ENCODE measurements at regions not wholly inside any gene's neighbourhood (a gene's known extent, or its start where the extent isn't known, plus 50 kb on each side); places are given as distances from the start of the nearest gene placed in this dataset.

GRCh38 chr18:43531438-43531837, 254.1 kb upstream of the SYT4 start:
- H3K27ac ChIP-seq, result no peak overlapping the region
- TF ChIP-seq CTCF (conservative IDR thresholded peaks at IDR 0.05) (no peak), ZFX (IDR thresholded peaks at IDR 0.05) (no peak)

DNA sequence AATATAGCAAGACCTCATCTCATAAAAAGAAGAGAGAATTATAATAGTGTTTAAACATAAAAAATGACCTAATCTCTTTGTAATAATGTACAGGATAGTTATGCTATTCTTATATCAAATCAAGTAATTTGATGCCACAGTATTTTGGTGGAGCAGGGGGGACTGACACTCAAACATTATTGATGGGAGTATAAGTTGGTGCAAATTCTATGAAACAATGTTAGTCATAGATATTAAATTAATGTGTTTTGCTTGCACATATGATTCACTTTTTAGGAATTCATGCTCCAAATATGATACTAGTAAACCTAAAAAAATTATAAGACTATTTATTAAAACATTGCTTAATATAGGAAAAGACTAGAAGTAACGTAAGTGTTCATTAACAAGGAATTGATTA, 256.1 kb upstream of the SYT4 start:
- TF ChIP-seq CTCF (conservative IDR thresholded peaks at IDR 0.05), result no peak
- TF ChIP-seq ZFX (IDR thresholded peaks at IDR 0.05), result no peak
- no peak overlapping the region for H3K27ac ChIP-seq

DNA sequence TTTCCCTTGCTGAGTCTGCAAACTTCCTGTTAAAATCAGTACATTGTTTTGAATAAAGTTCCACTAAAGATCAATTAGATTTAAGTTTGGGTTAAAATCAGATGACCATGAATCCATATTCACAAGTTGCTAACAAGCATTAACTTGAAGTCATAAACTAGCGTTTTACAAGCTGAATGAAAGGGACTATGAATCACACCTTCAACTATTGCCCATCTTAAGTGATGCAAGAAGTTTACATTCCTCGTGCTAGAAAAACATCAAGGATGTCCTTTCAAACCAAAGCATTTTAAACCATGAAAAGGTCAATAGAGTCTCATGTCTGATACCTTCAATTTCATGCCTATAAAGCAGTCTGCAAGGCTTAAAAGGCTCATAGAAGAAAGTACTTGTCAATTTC, 257.2 kb upstream of the SYT4 start:
- no peak overlapping the region for H3K27ac ChIP-seq
- TF ChIP-seq ZFX (IDR thresholded peaks at IDR 0.05), result no peak
- no peak for TF ChIP-seq CTCF (conservative IDR thresholded peaks at IDR 0.05)

DNA sequence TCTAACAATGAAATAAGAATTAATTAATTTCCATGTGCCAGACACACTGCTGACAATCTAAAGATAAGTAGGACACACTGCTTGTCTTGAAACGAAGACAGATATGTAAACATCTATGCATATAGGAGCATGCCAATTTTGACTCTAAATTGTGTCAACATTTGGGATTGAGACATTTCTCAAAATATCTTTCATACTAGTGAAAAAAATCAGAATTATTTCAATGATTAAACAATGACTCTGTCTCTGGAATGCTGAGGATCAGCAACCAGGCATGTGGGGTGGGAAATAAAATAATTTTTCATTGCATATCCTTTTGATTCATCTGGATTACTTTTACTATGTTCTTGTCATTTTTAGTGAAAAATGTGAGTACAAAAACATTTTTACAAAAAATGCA, 262.6 kb upstream of the SYT4 start:
- TF ChIP-seq CTCF (conservative IDR thresholded peaks at IDR 0.05) (no peak), ZFX (IDR thresholded peaks at IDR 0.05) (no peak)
- H3K27ac ChIP-seq, result no peak overlapping the region

GRCh38 chr18:43542016-43542415, 264.7 kb upstream of the SYT4 start:
- no peak overlapping the region for H3K27ac ChIP-seq
- TF ChIP-seq CTCF (conservative IDR thresholded peaks at IDR 0.05) (no peak), ZFX (IDR thresholded peaks at IDR 0.05) (no peak)

DNA sequence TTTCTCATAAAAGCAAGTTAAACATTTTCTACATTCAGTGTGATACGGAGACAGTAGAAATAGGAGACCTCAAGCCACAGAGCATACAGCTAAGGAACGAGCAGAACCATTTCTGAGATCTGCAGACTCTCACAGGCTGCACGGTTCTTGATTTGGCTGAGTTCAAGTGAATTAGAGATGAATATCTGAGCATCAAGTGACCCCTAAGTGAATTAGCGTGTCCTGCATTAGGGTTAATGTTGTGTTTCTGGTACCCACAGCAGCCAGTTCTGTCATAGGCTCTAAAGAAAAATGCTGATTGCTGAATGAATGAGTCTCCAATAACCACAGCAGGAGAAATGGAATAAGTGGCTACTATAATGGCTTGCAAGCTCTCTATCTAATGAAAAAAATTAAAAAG, 265.9 kb upstream of the SYT4 start:
- TF ChIP-seq ZFX (IDR thresholded peaks at IDR 0.05), result no peak
- TF ChIP-seq CTCF (conservative IDR thresholded peaks at IDR 0.05), result no peak
- no peak overlapping the region for H3K27ac ChIP-seq

GRCh38 chr18:43547456-43547855, 270.2 kb upstream of the SYT4 start:
- TF ChIP-seq ZFX (IDR thresholded peaks at IDR 0.05) (no peak), CTCF (conservative IDR thresholded peaks at IDR 0.05) (no peak)
- H3K27ac ChIP-seq, result no peak overlapping the region
